ENCODE measurements at regions not wholly inside any gene's neighbourhood (a gene's known extent, or its start where the extent isn't known, plus 50 kb on each side); places are given as distances from the start of the nearest gene placed in this dataset.

GRCh38 chr15:100806157-100806556 is 73.5 kb upstream of the ALDH1A3 start:
- ATAC-seq (ENCODE audit: insufficient read depth, low read depth) (no peak), DNase-seq (no peak)
- no peaks in the 10 kb centered on the region for H3K4me1 ChIP-seq (ENCODE audit: insufficient read depth, low read length)
- no peak overlapping the region for H2AFZ ChIP-seq (ENCODE audit: low read depth, low read length)
- TF ChIP-seq CTCF (IDR thresholded peaks at IDR 0.05; ENCODE audit: borderline replicate concordance, extremely low read depth, low read length, poor library complexity, severe bottlenecking) (no peak), EZH2 (IDR thresholded peaks at IDR 0.05; ENCODE audit: borderline replicate concordance, low read depth, low read length, severe bottlenecking) (no peak)
- no peak overlapping the region for H3K27ac ChIP-seq (ENCODE audit: low read length)
- H3K4me2 ChIP-seq (ENCODE audit: insufficient read depth, low read length): no peak overlapping the region
- no peak overlapping the region for H3K9ac ChIP-seq (ENCODE audit: low read depth, low read length)
- H3K4me3 ChIP-seq (ENCODE audit: low read depth in 1 of 2, low read length in 2 of 2): no peak overlapping the region
- no peaks in the 10 kb centered on the region for H3K79me2 ChIP-seq (ENCODE audit: insufficient read depth, low read length)
- H3K36me3 ChIP-seq (ENCODE audit: insufficient read depth, low read length): no peaks in the 10 kb centered on the region
- H3K9me3 ChIP-seq (ENCODE audit: insufficient read depth, low read length, severe bottlenecking): peaks cover 9% of the 10 kb centered on the region
- no peaks in the 10 kb centered on the region for H3K27me3 ChIP-seq (ENCODE audit: insufficient read depth, low read length, poor library complexity)
- H4K20me1 ChIP-seq (ENCODE audit: insufficient read depth, low read length): no peaks in the 10 kb centered on the region

- Histone ChIP-seq H3K4me3 (ENCODE audit: low read depth in 1 of 2, low read length in 2 of 2) (no peak overlapping the region), H3K27ac (ENCODE audit: low read length) (no peak overlapping the region), H3K27me3 (ENCODE audit: insufficient read depth, low read length, poor library complexity) (no peaks in the 10 kb centered on the region), H4K20me1 (ENCODE audit: insufficient read depth, low read length) (no peaks in the 10 kb centered on the region), H3K36me3 (ENCODE audit: insufficient read depth, low read length) (no peaks in the 10 kb centered on the region), H3K9ac (ENCODE audit: low read depth, low read length) (no peak overlapping the region), H2AFZ (ENCODE audit: low read depth, low read length) (no peak overlapping the region), H3K79me2 (ENCODE audit: insufficient read depth, low read length) (no peaks in the 10 kb centered on the region), H3K4me2 (ENCODE audit: insufficient read depth, low read length) (no peak overlapping the region), H3K4me1 (ENCODE audit: insufficient read depth, low read length) (no peaks in the 10 kb centered on the region), H3K9me3 (ENCODE audit: insufficient read depth, low read length, severe bottlenecking) (peaks cover 9% of the 10 kb centered on the region)
- DNase-seq (no peak), ATAC-seq (ENCODE audit: insufficient read depth, low read depth) (no peak)
- TF ChIP-seq CTCF (IDR thresholded peaks at IDR 0.05; ENCODE audit: borderline replicate concordance, extremely low read depth, low read length, poor library complexity, severe bottlenecking): no peak
- no peak for TF ChIP-seq EZH2 (IDR thresholded peaks at IDR 0.05; ENCODE audit: borderline replicate concordance, low read depth, low read length, severe bottlenecking)
Observed at GRCh38 chr15:100807028-100807427, 72.6 kb upstream of the ALDH1A3 start.

- Histone ChIP-seq H3K9ac (ENCODE audit: low read depth, low read length) (no peak overlapping the region), H4K20me1 (ENCODE audit: insufficient read depth, low read length) (no peaks in the 10 kb centered on the region), H3K4me2 (ENCODE audit: insufficient read depth, low read length) (no peak overlapping the region), H3K9me3 (ENCODE audit: insufficient read depth, low read length, severe bottlenecking) (peaks cover 9% of the 10 kb centered on the region), H3K4me1 (ENCODE audit: insufficient read depth, low read length) (no peaks in the 10 kb centered on the region), H2AFZ (ENCODE audit: low read depth, low read length) (no peak overlapping the region), H3K36me3 (ENCODE audit: insufficient read depth, low read length) (no peaks in the 10 kb centered on the region), H3K4me3 (ENCODE audit: low read depth in 1 of 2, low read length in 2 of 2) (no peak overlapping the region), H3K27ac (ENCODE audit: low read length) (no peak overlapping the region), H3K79me2 (ENCODE audit: insufficient read depth, low read length) (no peaks in the 10 kb centered on the region), H3K27me3 (ENCODE audit: insufficient read depth, low read length, poor library complexity) (no peaks in the 10 kb centered on the region)
- DNase-seq (no peak), ATAC-seq (ENCODE audit: insufficient read depth, low read depth) (no peak)
- TF ChIP-seq CTCF (IDR thresholded peaks at IDR 0.05; ENCODE audit: borderline replicate concordance, extremely low read depth, low read length, poor library complexity, severe bottlenecking) (no peak), EZH2 (IDR thresholded peaks at IDR 0.05; ENCODE audit: borderline replicate concordance, low read depth, low read length, severe bottlenecking) (no peak)
Observed at GRCh38 chr15:100808691-100809090, 70.9 kb upstream of the ALDH1A3 start.

- no peak overlapping the region for H2AFZ ChIP-seq (ENCODE audit: low read depth, low read length)
- TF ChIP-seq EZH2 (IDR thresholded peaks at IDR 0.05; ENCODE audit: borderline replicate concordance, low read depth, low read length, severe bottlenecking): no peak
- TF ChIP-seq CTCF (IDR thresholded peaks at IDR 0.05; ENCODE audit: borderline replicate concordance, extremely low read depth, low read length, poor library complexity, severe bottlenecking): no peak
- no peaks in the 10 kb centered on the region for H3K4me1 ChIP-seq (ENCODE audit: insufficient read depth, low read length)
- ATAC-seq (ENCODE audit: insufficient read depth, low read depth) (no peak), DNase-seq (no peak)
- H3K9me3 ChIP-seq (ENCODE audit: insufficient read depth, low read length, severe bottlenecking): peaks cover 9% of the 10 kb centered on the region
- no peak overlapping the region for H3K4me2 ChIP-seq (ENCODE audit: insufficient read depth, low read length)
- H3K4me3 ChIP-seq (ENCODE audit: low read depth in 1 of 2, low read length in 2 of 2): no peak overlapping the region
- no peaks in the 10 kb centered on the region for H3K79me2 ChIP-seq (ENCODE audit: insufficient read depth, low read length)
- H4K20me1 ChIP-seq (ENCODE audit: insufficient read depth, low read length): no peaks in the 10 kb centered on the region
- H3K27me3 ChIP-seq (ENCODE audit: insufficient read depth, low read length, poor library complexity): no peaks in the 10 kb centered on the region
- no peak overlapping the region for H3K27ac ChIP-seq (ENCODE audit: low read length)
- no peak overlapping the region for H3K9ac ChIP-seq (ENCODE audit: low read depth, low read length)
- H3K36me3 ChIP-seq (ENCODE audit: insufficient read depth, low read length): no peaks in the 10 kb centered on the region
Observed at GRCh38 chr15:100809151-100809550, 70.5 kb upstream of the ALDH1A3 start.
